ENCODE measurements at regions not wholly inside any gene's neighbourhood (a gene's known extent, or its start where the extent isn't known, plus 50 kb on each side); places are given as distances from the start of the nearest gene placed in this dataset.

DNA sequence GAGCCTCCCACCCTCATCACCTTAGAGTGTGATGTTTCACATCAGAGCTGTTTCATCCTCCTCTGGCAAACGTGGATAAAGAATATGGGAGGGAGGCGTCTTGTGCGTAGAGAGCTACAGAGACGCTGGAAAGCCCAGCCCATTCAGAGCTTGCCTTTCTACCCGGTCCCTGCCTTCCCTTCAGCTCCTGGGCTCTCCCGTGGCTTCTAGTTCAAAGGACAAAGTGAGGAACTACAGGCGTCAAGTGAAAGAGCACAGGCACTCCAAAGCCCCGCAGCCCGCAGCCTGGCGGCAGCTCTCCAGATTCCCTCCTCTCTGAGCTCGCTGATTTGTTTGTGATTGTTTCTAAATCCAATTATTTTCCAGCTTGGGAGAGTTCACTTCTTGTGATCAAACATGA, 197.1 kb upstream of the IGF1R start:
- TF ChIP-seq, protein P1, sequence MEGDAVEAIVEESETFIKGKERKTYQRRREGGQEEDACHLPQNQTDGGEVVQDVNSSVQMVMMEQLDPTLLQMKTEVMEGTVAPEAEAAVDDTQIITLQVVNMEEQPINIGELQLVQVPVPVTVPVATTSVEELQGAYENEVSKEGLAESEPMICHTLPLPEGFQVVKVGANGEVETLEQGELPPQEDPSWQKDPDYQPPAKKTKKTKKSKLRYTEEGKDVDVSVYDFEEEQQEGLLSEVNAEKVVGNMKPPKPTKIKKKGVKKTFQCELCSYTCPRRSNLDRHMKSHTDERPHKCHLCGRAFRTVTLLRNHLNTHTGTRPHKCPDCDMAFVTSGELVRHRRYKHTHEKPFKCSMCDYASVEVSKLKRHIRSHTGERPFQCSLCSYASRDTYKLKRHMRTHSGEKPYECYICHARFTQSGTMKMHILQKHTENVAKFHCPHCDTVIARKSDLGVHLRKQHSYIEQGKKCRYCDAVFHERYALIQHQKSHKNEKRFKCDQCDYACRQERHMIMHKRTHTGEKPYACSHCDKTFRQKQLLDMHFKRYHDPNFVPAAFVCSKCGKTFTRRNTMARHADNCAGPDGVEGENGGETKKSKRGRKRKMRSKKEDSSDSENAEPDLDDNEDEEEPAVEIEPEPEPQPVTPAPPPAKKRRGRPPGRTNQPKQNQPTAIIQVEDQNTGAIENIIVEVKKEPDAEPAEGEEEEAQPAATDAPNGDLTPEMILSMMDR (IDR thresholded peaks at IDR 0.05 in 2 of 3, conservative IDR thresholded peaks at IDR 0.05 in 1 of 3; ENCODE audit: insufficient read depth in 2 of 3, low read depth in 1 of 3, low read length in 3 of 3) = no peak
- TF ChIP-seq CREB1 (IDR thresholded peaks at IDR 0.05) = no peak
- TF ChIP-seq CREB1 (CRISPR knock-in tag; IDR thresholded peaks at IDR 0.05) = no peak
- TF ChIP-seq SLC30A9 (CRISPR knock-in tag; IDR thresholded peaks at IDR 0.05) = no peak
- no peak for TF ChIP-seq GABPB2 (CRISPR knock-in tag; conservative IDR thresholded peaks at IDR 0.05)
- TF ChIP-seq MECOM (CRISPR knock-in tag; IDR thresholded peaks at IDR 0.05) = no peak
- TF ChIP-seq CHCHD3 (CRISPR knock-in tag; IDR thresholded peaks at IDR 0.05) = no peak
- no peak for TF ChIP-seq BCL6 (CRISPR knock-in tag; IDR thresholded peaks at IDR 0.05)
- no peak for TF ChIP-seq TCF7 (IDR thresholded peaks at IDR 0.05; ENCODE audit: borderline replicate concordance)
- no peak for TF ChIP-seq CHD1 (IDR thresholded peaks at IDR 0.05; ENCODE audit: low read length)
